GM23338 (cell line): ENCODE measurements at regions not wholly inside any gene's neighbourhood (a gene's known extent, or its start where the extent isn't known, plus 50 kb on each side); places are given as distances from the start of the nearest gene placed in this dataset.

Source experiments
- EZH2phosphoT487 ChIP-seq: fragments of 200-600 bp; sonication (generic); IDR thresholded peaks from one replicate; pipeline ENCODE4 v1.8.1; 2018; ENCODE audit warnings: antibody characterized with exemption; ENCODE audit not compliant: unreplicated experiment
- JUNB ChIP-seq: IDR thresholded peaks from one replicate; pipeline ENCODE4 v1.6.1; 2016; ENCODE audit warnings: antibody characterized with exemption; ENCODE audit not compliant: unreplicated experiment
- POLR2AphosphoS5 ChIP-seq: IDR thresholded peaks from 2 replicates; pipeline ENCODE4 v1.6.1; 2016; ENCODE audit warnings: antibody characterized with exemption, low read depth
- ZNF462 ChIP-seq: fragments of 250-450 bp; sonication (Bioruptor Pico); IDR thresholded peaks from 2 replicates; pipeline ENCODE4 v1.5.0; 2020; ENCODE audit warnings: mild to moderate bottlenecking, moderate library complexity
- TF ChIP-seq, protein P1 (sequence below), 2 experiments: fragments of 200-600 bp in 1 of 2; sonication (generic) in 1 of 2; conservative IDR thresholded peaks; 2 replicates each; pipeline versions ENCODE4 v1.5.1 to v1.6.1; 2016 to 2017; ENCODE audit warnings: antibody characterized with exemption in 2 of 2, low read depth in 2 of 2, mild to moderate bottlenecking in 2 of 2, moderate library complexity in 1 of 2
- TF ChIP-seq, protein P2 (sequence below): IDR thresholded peaks from one replicate; pipeline ENCODE4 v1.6.1; 2018; ENCODE audit warnings: antibody characterized with exemption; ENCODE audit not compliant: unreplicated experiment

DNA sequence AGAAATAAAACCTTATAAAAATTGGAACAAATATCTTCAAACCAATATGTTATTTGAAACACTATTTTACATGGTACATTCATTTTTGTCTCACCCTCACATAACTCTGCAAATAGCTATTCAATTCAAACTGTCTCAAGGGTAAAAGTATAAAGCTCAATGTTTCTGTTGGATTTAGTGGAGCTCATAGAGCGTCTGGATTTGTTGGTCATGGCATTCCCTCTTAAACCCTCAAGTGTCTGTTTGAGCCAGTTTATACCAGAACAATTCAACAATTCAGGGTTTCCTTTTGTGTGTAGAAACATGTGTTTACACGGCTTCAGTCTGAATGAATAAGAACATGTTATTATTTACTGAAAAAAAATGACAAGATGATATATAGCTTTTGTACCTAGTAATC lies 161.6 kb downstream of the PCDH18 start (continued):
- TF ChIP-seq ZNF462 (CRISPR knock-in tag) = no peak
- TF ChIP-seq EZH2phosphoT487 = no peak
- TF ChIP-seq, protein P1, sequence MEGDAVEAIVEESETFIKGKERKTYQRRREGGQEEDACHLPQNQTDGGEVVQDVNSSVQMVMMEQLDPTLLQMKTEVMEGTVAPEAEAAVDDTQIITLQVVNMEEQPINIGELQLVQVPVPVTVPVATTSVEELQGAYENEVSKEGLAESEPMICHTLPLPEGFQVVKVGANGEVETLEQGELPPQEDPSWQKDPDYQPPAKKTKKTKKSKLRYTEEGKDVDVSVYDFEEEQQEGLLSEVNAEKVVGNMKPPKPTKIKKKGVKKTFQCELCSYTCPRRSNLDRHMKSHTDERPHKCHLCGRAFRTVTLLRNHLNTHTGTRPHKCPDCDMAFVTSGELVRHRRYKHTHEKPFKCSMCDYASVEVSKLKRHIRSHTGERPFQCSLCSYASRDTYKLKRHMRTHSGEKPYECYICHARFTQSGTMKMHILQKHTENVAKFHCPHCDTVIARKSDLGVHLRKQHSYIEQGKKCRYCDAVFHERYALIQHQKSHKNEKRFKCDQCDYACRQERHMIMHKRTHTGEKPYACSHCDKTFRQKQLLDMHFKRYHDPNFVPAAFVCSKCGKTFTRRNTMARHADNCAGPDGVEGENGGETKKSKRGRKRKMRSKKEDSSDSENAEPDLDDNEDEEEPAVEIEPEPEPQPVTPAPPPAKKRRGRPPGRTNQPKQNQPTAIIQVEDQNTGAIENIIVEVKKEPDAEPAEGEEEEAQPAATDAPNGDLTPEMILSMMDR (conservative IDR thresholded peaks at IDR 0.05; ENCODE audit: low read depth in 2 of 2) = no peak
- TF ChIP-seq, protein P2, sequence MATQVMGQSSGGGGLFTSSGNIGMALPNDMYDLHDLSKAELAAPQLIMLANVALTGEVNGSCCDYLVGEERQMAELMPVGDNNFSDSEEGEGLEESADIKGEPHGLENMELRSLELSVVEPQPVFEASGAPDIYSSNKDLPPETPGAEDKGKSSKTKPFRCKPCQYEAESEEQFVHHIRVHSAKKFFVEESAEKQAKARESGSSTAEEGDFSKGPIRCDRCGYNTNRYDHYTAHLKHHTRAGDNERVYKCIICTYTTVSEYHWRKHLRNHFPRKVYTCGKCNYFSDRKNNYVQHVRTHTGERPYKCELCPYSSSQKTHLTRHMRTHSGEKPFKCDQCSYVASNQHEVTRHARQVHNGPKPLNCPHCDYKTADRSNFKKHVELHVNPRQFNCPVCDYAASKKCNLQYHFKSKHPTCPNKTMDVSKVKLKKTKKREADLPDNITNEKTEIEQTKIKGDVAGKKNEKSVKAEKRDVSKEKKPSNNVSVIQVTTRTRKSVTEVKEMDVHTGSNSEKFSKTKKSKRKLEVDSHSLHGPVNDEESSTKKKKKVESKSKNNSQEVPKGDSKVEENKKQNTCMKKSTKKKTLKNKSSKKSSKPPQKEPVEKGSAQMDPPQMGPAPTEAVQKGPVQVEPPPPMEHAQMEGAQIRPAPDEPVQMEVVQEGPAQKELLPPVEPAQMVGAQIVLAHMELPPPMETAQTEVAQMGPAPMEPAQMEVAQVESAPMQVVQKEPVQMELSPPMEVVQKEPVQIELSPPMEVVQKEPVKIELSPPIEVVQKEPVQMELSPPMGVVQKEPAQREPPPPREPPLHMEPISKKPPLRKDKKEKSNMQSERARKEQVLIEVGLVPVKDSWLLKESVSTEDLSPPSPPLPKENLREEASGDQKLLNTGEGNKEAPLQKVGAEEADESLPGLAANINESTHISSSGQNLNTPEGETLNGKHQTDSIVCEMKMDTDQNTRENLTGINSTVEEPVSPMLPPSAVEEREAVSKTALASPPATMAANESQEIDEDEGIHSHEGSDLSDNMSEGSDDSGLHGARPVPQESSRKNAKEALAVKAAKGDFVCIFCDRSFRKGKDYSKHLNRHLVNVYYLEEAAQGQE = no peak
- no peak for TF ChIP-seq POLR2AphosphoS5
- TF ChIP-seq JUNB = no peak
